ENCODE measurements at regions not wholly inside any gene's neighbourhood (a gene's known extent, or its start where the extent isn't known, plus 50 kb on each side); places are given as distances from the start of the nearest gene placed in this dataset.
A peak's percentile ranks its signal among the peaks of the same experiment; 100 is the strongest.
"Not testable (repeated sequence)": the region's sequence is repeated elsewhere in the genome, so short reads cannot be mapped to it uniquely, and the experiment has no call there.

- no peak overlapping the region for H3K27ac ChIP-seq (ENCODE audit: low read depth in 1 of 2, low read length in 1 of 2)
- no peaks in the 10 kb centered on the region for H3K9me3 ChIP-seq (ENCODE audit: control insufficient read depth in 2 of 2, insufficient read depth in 1 of 2, low read length in 1 of 2)
- no peak for DNase-seq (ENCODE audit: low read depth in 6 of 9, low spot score in 9 of 9)
- no peaks in the 10 kb centered on the region for H3K27me3 ChIP-seq (ENCODE audit: control insufficient read depth in 2 of 2, insufficient read depth in 1 of 2, low read length in 1 of 2)
- H3K36me3 ChIP-seq (ENCODE audit: control insufficient read depth in 2 of 2, insufficient read depth in 2 of 2, low read length in 1 of 2): no peaks in the 10 kb centered on the region
- no peaks in the 10 kb centered on the region for H3K4me1 ChIP-seq (ENCODE audit: control insufficient read depth in 2 of 2, insufficient read depth in 2 of 2, low read length in 2 of 2)
- H3K4me3 ChIP-seq (ENCODE audit: low read length in 2 of 2): no peak overlapping the region
- 100% methylated on average over 1 of the region's 1 CpG for WGBS
These were observed 116.1 kb upstream of the FOXN2 start for GRCh38 chr2:48198371-48198770.

- Histone ChIP-seq H3K4me1 (ENCODE audit: control insufficient read depth in 2 of 2, insufficient read depth in 2 of 2, low read length in 2 of 2) (no peaks in the 10 kb centered on the region), H3K27me3 (ENCODE audit: control insufficient read depth in 2 of 2, insufficient read depth in 1 of 2, low read length in 1 of 2) (no peaks in the 10 kb centered on the region), H3K4me3 (ENCODE audit: low read length in 2 of 2) (no peak overlapping the region), H3K9me3 (ENCODE audit: control insufficient read depth in 2 of 2, insufficient read depth in 1 of 2, low read length in 1 of 2) (no peaks in the 10 kb centered on the region), H3K27ac (ENCODE audit: low read depth in 1 of 2, low read length in 1 of 2) (no peak overlapping the region), H3K36me3 (ENCODE audit: control insufficient read depth in 2 of 2, insufficient read depth in 2 of 2, low read length in 1 of 2) (no peaks in the 10 kb centered on the region)
- 95% methylated on average over 7 of the region's 7 CpGs for WGBS
- no peak for DNase-seq (ENCODE audit: low read depth in 6 of 9, low spot score in 9 of 9)
These were observed 115.4 kb upstream of the FOXN2 start for GRCh38 chr2:48199070-48199469.

GRCh38 chr2:48200620-48201293, 113.7 kb upstream of the FOXN2 start:
- no peak overlapping the region for H3K27ac ChIP-seq (ENCODE audit: low read depth in 1 of 2, low read length in 1 of 2)
- whole genome bisulfite sequencing: 94% methylated on average over 4 of the region's 4 CpGs
- H3K27me3 ChIP-seq (ENCODE audit: control insufficient read depth in 2 of 2, insufficient read depth in 1 of 2, low read length in 1 of 2): no peaks in the 10 kb centered on the region
- no peak overlapping the region for H3K4me3 ChIP-seq (ENCODE audit: low read length in 2 of 2)
- no peaks in the 10 kb centered on the region for H3K4me1 ChIP-seq (ENCODE audit: control insufficient read depth in 2 of 2, insufficient read depth in 2 of 2, low read length in 2 of 2)
- no peaks in the 10 kb centered on the region for H3K9me3 ChIP-seq (ENCODE audit: control insufficient read depth in 2 of 2, insufficient read depth in 1 of 2, low read length in 1 of 2)
- DNase-seq (ENCODE audit: low read depth in 6 of 9, low spot score in 9 of 9): peak in 1 of 9 donors; percentile 7
- H3K36me3 ChIP-seq (ENCODE audit: control insufficient read depth in 2 of 2, insufficient read depth in 2 of 2, low read length in 1 of 2): no peaks in the 10 kb centered on the region

GRCh38 chr2:48201435-48201834, 113.0 kb upstream of the FOXN2 start:
- not testable (repeated sequence) for DNase-seq (ENCODE audit: low read depth in 6 of 9, low spot score in 9 of 9); H3K4me1 ChIP-seq (ENCODE audit: control insufficient read depth in 2 of 2, insufficient read depth in 2 of 2, low read length in 2 of 2)
- 93% methylated on average over 2 of the region's 2 CpGs for WGBS

DNA sequence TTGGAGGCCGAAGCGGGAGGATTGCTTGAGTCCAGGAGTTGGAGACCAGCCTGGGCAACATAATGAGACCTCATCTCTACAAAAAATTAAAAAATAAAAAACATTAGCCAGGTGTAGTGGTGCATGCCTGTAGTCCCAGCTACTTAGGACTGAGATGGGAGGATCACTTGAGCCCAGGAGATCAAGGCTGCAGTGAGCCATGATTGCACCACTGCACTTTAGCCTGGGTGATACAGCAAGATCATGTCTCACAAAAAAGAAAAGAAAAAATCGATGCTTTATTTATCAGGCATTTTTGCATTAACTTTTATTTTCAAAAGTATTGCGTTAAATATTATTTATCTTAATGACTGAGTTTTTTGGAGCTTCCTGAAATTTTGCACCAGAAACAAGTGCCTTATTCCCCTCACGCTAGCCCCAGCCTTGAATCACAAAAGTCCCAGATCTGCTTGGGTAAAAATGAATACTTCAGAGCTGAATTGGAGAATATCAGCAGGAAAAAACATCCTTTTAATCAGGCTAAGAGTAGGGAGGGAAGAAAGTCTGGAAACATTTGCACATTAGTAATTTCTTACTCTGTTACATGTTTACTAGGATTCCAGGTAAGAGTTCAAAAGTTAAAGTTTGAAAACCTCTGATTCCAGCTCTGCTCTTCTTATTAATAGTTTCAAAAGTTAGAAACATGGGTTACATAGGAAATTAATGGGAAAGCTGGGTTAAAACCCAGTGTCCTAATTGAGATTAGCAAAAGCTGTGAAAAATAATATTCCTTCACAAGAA, 111.4 kb upstream of the FOXN2 start:
- H3K4me3 ChIP-seq (ENCODE audit: low read length in 2 of 2): no peak overlapping the region
- no peak for DNase-seq (ENCODE audit: low read depth in 6 of 9, low spot score in 9 of 9)
- H3K27me3 ChIP-seq (ENCODE audit: control insufficient read depth in 2 of 2, insufficient read depth in 1 of 2, low read length in 1 of 2): no peaks in the 10 kb centered on the region
- H3K4me1 ChIP-seq (ENCODE audit: control insufficient read depth in 2 of 2, insufficient read depth in 2 of 2, low read length in 2 of 2): no peaks in the 10 kb centered on the region
- no peaks in the 10 kb centered on the region for H3K9me3 ChIP-seq (ENCODE audit: control insufficient read depth in 2 of 2, insufficient read depth in 1 of 2, low read length in 1 of 2)
- no peaks in the 10 kb centered on the region for H3K36me3 ChIP-seq (ENCODE audit: control insufficient read depth in 2 of 2, insufficient read depth in 2 of 2, low read length in 1 of 2)
- H3K27ac ChIP-seq (ENCODE audit: low read depth in 1 of 2, low read length in 1 of 2): no peak overlapping the region
- WGBS: 98% methylated on average over 5 of the region's 5 CpGs

More at GRCh38 chr2:48201435-48201834, 113.0 kb upstream of the FOXN2 start:
- H3K27me3 ChIP-seq (ENCODE audit: control insufficient read depth in 2 of 2, insufficient read depth in 1 of 2, low read length in 1 of 2); H3K9me3 ChIP-seq (ENCODE audit: control insufficient read depth in 2 of 2, insufficient read depth in 1 of 2, low read length in 1 of 2); H3K36me3 ChIP-seq (ENCODE audit: control insufficient read depth in 2 of 2, insufficient read depth in 2 of 2, low read length in 1 of 2); H3K27ac ChIP-seq (ENCODE audit: low read depth in 1 of 2, low read length in 1 of 2); H3K4me3 ChIP-seq (ENCODE audit: low read length in 2 of 2): not testable (repeated sequence)

DNA sequence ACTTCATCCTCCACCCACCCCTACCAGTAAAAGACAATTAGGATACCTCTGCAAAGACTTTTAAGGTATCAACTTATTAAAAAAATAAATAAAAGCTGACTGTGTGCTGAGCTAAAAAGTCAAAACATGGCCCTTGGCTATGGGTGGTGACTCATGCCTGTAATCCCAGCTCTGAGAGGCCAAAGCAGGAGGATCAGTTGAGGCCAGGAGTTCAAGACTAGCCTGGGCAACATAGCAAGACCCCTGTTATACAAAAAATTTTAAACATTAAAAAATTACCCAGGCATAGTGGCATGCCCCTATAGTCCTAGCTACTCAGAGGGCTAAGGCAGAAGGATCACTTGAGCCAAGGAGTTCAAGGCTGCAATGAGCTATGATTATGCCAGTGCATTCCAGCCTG, 110.8 kb upstream of the FOXN2 start:
- DNase-seq (ENCODE audit: low read depth in 6 of 9, low spot score in 9 of 9): no peak
- Histone ChIP-seq H3K4me3 (ENCODE audit: low read length in 2 of 2) (no peak overlapping the region), H3K27ac (ENCODE audit: low read depth in 1 of 2, low read length in 1 of 2) (no peak overlapping the region), H3K36me3 (ENCODE audit: control insufficient read depth in 2 of 2, insufficient read depth in 2 of 2, low read length in 1 of 2) (no peaks in the 10 kb centered on the region), H3K9me3 (ENCODE audit: control insufficient read depth in 2 of 2, insufficient read depth in 1 of 2, low read length in 1 of 2) (no peaks in the 10 kb centered on the region), H3K4me1 (ENCODE audit: control insufficient read depth in 2 of 2, insufficient read depth in 2 of 2, low read length in 2 of 2) (no peaks in the 10 kb centered on the region), H3K27me3 (ENCODE audit: control insufficient read depth in 2 of 2, insufficient read depth in 1 of 2, low read length in 1 of 2) (no peaks in the 10 kb centered on the region)

DNA sequence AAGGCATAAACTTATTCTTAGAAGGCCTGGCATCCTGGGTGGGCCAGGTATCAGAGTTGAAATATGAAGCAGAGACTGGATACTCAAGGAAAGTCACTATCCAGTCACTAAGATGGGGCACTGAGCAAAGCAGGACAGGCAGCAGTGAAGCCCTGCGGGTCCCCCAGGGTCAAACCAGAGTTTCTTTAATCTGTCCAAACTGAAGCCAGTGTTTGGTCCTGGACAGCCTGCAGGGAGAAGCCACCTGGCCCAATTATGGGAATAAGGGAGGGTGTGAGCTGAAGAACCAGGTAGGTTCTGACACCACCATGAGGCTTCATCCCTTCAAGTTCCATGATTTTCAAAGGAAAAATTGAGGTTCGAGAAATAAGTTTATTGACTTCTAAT, 109.7 kb upstream of the FOXN2 start:
- Histone ChIP-seq H3K4me3 (ENCODE audit: low read length in 2 of 2) (no peak overlapping the region), H3K27me3 (ENCODE audit: control insufficient read depth in 2 of 2, insufficient read depth in 1 of 2, low read length in 1 of 2) (no peaks in the 10 kb centered on the region), H3K27ac (ENCODE audit: low read depth in 1 of 2, low read length in 1 of 2) (no peak overlapping the region), H3K9me3 (ENCODE audit: control insufficient read depth in 2 of 2, insufficient read depth in 1 of 2, low read length in 1 of 2) (no peaks in the 10 kb centered on the region), H3K36me3 (ENCODE audit: control insufficient read depth in 2 of 2, insufficient read depth in 2 of 2, low read length in 1 of 2) (no peaks in the 10 kb centered on the region), H3K4me1 (ENCODE audit: control insufficient read depth in 2 of 2, insufficient read depth in 2 of 2, low read length in 2 of 2) (no peaks in the 10 kb centered on the region)
- WGBS: 97% methylated on average over 2 of the region's 2 CpGs
- DNase-seq (ENCODE audit: low read depth in 6 of 9, low spot score in 9 of 9): no peak

GRCh38 chr2:48205137-48205798, 109.2 kb upstream of the FOXN2 start:
- no peak overlapping the region for H3K27ac ChIP-seq (ENCODE audit: low read depth in 1 of 2, low read length in 1 of 2)
- H3K4me3 ChIP-seq (ENCODE audit: low read length in 2 of 2): no peak overlapping the region
- no peaks in the 10 kb centered on the region for H3K27me3 ChIP-seq (ENCODE audit: control insufficient read depth in 2 of 2, insufficient read depth in 1 of 2, low read length in 1 of 2)
- no peak for DNase-seq (ENCODE audit: low read depth in 6 of 9, low spot score in 9 of 9)
- no peaks in the 10 kb centered on the region for H3K9me3 ChIP-seq (ENCODE audit: control insufficient read depth in 2 of 2, insufficient read depth in 1 of 2, low read length in 1 of 2)
- 91% methylated on average over 7 of the region's 7 CpGs for WGBS
- no peaks in the 10 kb centered on the region for H3K4me1 ChIP-seq (ENCODE audit: control insufficient read depth in 2 of 2, insufficient read depth in 2 of 2, low read length in 2 of 2)
- no peaks in the 10 kb centered on the region for H3K36me3 ChIP-seq (ENCODE audit: control insufficient read depth in 2 of 2, insufficient read depth in 2 of 2, low read length in 1 of 2)

- H3K27ac ChIP-seq (ENCODE audit: low read depth in 1 of 2, low read length in 1 of 2); H3K4me3 ChIP-seq (ENCODE audit: low read length in 2 of 2); H3K36me3 ChIP-seq (ENCODE audit: control insufficient read depth in 2 of 2, insufficient read depth in 2 of 2, low read length in 1 of 2); H3K9me3 ChIP-seq (ENCODE audit: control insufficient read depth in 2 of 2, insufficient read depth in 1 of 2, low read length in 1 of 2); DNase-seq (ENCODE audit: low read depth in 6 of 9, low spot score in 9 of 9); H3K27me3 ChIP-seq (ENCODE audit: control insufficient read depth in 2 of 2, insufficient read depth in 1 of 2, low read length in 1 of 2); H3K4me1 ChIP-seq (ENCODE audit: control insufficient read depth in 2 of 2, insufficient read depth in 2 of 2, low read length in 2 of 2): not testable (repeated sequence)
- WGBS: 99% methylated on average over 13 of the region's 13 CpGs
These were observed 108.3 kb upstream of the FOXN2 start for GRCh38 chr2:48206056-48206656.
